HG02763 (cell line): ENCODE measurements at regions not wholly inside any gene's neighbourhood (a gene's known extent, or its start where the extent isn't known, plus 50 kb on each side); places are given as distances from the start of the nearest gene placed in this dataset.
"Not testable (repeated sequence)": the region's sequence is repeated elsewhere in the genome, so short reads cannot be mapped to it uniquely, and the experiment has no call there.

Experiments used
- ATAC-seq: cut with Tn5 transposase; IDR thresholded peaks from one replicate; pipeline ENCODE4 v1.9.1; 2021; ENCODE audit warnings: mild to moderate bottlenecking, moderate library complexity; ENCODE audit not compliant: unreplicated experiment

- no peak for ATAC-seq
These were observed 55.0 kb downstream of the OXSM start for GRCh38 chr3:25844891-25845290.

- ATAC-seq, result no peak
These were observed 56.4 kb downstream of the OXSM start for GRCh38 chr3:25846282-25846681.

- no peak for ATAC-seq
These were observed 59.2 kb downstream of the OXSM start for GRCh38 chr3:25849091-25849490.

- ATAC-seq, result no peak
These were observed 59.9 kb downstream of the OXSM start for GRCh38 chr3:25849641-25850385.

GRCh38 chr3:25851693-25852259 is 61.9 kb downstream of the OXSM start:
- ATAC-seq, result not testable (repeated sequence)

- ATAC-seq, result no peak
These were observed 64.3 kb downstream of the OXSM start for GRCh38 chr3:25854214-25854613.

- no peak for ATAC-seq
These were observed 64.7 kb downstream of the OXSM start for GRCh38 chr3:25854635-25855034.

- ATAC-seq, result no peak
These were observed 65.4 kb downstream of the OXSM start for GRCh38 chr3:25855266-25855784.

- peak; percentile 85 for ATAC-seq
These were observed 67.1 kb downstream of the OXSM start for GRCh38 chr3:25856902-25857518.

GRCh38 chr3:25861566-25861965 is 71.7 kb downstream of the OXSM start:
- ATAC-seq, result no peak

- ATAC-seq, result peak; percentile 52
These were observed 73.1 kb downstream of the OXSM start for GRCh38 chr3:25863011-25863415.

GRCh38 chr3:25863416-25863959 is 73.6 kb downstream of the OXSM start:
- no peak for ATAC-seq

- ATAC-seq, result no peak
These were observed 80.6 kb downstream of the OXSM start for GRCh38 chr3:25870452-25870851.

- peak; percentile 80 for ATAC-seq
These were observed 82.4 kb downstream of the OXSM start for GRCh38 chr3:25872200-25872877.

GRCh38 chr3:25883492-25883891 is 93.6 kb downstream of the OXSM start:
- no peak for ATAC-seq

GRCh38 chr3:25884981-25885380 is 95.1 kb downstream of the OXSM start:
- no peak for ATAC-seq

- ATAC-seq, result no peak
These were observed 95.7 kb downstream of the OXSM start for GRCh38 chr3:25885544-25885943.

- no peak for ATAC-seq
These were observed 98.0 kb downstream of the OXSM start for GRCh38 chr3:25887907-25888306.

GRCh38 chr3:25888892-25889524 is 99.1 kb downstream of the OXSM start:
- ATAC-seq, result no peak

GRCh38 chr3:25889525-25889917 is 99.6 kb downstream of the OXSM start:
- ATAC-seq, result no peak

GRCh38 chr3:25894101-25894500 is 104.2 kb downstream of the OXSM start:
- ATAC-seq, result no peak
